HG03457 (cell line): ENCODE measurements at regions not wholly inside any gene's neighbourhood (a gene's known extent, or its start where the extent isn't known, plus 50 kb on each side); places are given as distances from the start of the nearest gene placed in this dataset.
"Not testable (repeated sequence)": the region's sequence is repeated elsewhere in the genome, so short reads cannot be mapped to it uniquely, and the experiment has no call there.

Experiments used
- ATAC-seq: cut with Tn5 transposase; IDR thresholded peaks from one replicate; pipeline ENCODE4 v1.9.1; 2021; ENCODE audit warnings: moderate number of reproducible peaks; ENCODE audit not compliant: unreplicated experiment

- ATAC-seq: no peak
These were observed 468.4 kb downstream of the SUCLG1 start for GRCh38 chr2:83990636-83991035.

DNA sequence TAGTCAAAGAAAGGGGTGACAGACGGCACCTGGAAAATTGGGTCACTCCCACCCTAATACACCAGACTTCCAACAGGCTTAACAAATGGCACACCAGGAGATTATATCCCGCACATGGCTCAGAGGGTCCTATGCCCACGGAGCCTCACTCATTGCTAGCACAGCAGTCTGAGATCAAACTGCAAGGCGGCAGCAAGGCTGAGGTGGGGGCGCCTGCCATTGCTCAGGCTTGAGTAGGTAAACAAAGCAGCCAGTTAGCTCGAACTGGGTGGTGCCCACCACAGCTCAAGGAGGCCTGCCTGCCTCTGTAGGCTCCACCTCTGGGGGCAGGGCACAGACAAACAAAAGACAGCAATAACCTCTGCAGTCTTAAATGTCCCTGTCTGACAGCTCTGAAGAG, 482.5 kb downstream of the SUCLG1 start:
- not testable (repeated sequence) for ATAC-seq

DNA sequence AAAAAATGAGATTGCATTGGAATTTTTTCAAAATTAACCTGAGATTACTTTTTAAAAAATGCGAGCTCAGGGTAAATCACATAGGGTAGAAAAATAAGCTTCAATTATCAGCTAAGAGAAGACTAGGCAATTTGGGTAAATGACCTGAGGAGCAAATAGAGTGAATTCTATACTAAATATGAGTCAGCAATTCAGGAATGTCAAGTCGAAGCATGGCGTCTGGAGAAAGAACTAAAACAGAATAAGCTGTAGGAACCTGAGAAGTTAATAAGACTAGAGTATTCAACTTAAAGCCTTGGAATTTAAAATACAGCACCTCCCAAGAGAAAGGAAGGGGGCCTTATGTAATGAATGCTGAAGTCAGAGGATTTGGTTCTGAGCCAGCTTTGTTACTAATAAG, 487.0 kb downstream of the SUCLG1 start:
- ATAC-seq: no peak

- no peak for ATAC-seq
These were observed 487.5 kb downstream of the SUCLG1 start for GRCh38 chr2:83971547-83971946.

DNA sequence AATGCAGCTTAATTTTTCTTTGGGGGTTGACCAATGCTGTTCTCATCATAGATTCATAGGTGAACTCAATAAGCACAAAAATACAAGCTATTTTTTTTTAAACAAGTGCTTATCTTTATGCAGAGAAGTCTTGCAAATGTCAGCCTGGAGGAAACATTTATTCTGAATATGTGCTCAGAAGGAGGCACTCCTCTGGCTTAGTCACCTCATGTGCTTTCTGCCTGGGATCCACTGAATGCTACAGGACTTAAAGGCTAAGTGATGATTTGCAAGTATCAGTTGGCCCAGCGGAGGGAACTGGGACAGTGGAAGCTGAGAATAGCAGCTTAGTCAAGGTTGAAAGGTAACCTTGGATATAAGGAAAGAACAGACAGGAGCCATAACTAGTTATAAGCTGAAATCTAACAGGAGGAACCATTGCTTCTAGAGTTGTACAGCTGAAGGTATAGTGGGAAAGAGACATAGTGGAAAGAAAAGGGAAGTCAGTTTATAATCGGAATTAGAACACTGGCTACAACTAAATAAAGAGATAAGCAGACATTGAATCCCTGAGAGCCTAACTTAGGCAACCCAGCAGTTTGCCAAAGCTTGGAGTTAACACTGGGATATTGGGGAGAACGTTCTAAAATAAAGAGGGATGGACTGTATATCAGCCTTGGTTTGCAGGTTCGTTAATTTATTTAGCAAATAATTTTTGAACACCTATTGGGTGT, 488.7 kb downstream of the SUCLG1 start:
- ATAC-seq: no peak

GRCh38 chr2:83969085-83969484, 490.0 kb downstream of the SUCLG1 start:
- ATAC-seq: no peak

- ATAC-seq: no peak
These were observed 491.2 kb downstream of the SUCLG1 start for GRCh38 chr2:83967854-83968253.

DNA sequence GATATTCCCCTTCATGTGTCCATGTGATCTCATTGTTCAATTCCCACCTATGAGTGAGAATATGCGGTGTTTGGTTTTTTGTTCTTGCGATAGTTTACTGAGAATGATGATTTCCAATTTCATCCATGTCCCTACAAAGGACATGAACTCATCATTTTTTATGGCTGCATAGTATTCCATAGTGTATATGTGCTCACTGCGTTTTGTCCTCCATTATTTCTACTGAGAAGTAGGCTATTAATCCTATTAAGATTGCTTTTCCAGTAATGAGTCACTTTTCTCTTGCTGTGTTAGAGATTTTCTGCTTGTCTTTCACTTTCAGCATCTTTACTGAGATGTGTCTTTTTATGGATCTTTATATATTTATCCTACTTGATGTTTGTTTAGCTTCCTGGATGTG, 492.1 kb downstream of the SUCLG1 start:
- not testable (repeated sequence) for ATAC-seq

DNA sequence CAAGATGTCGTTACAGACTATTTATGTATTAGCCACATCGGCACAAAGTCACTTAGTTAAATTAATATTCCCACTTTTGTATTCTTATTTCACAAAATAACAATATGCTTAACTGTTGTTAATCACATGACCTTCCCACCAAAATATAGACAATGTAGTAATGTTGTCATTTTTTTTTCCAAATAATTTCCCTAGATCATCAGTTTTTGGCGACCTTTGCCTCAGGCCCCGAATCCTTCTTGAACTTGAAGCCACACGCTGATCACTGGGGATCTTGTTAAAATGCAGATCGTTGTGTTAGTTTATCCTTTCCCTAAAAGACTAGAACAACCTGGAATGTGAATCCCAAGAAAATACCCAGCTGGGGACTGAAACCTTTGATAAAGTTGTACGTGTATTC, 497.6 kb downstream of the SUCLG1 start:
- ATAC-seq: no peak

- no peak for ATAC-seq
These were observed 498.7 kb downstream of the SUCLG1 start for GRCh38 chr2:83960371-83960770.

DNA sequence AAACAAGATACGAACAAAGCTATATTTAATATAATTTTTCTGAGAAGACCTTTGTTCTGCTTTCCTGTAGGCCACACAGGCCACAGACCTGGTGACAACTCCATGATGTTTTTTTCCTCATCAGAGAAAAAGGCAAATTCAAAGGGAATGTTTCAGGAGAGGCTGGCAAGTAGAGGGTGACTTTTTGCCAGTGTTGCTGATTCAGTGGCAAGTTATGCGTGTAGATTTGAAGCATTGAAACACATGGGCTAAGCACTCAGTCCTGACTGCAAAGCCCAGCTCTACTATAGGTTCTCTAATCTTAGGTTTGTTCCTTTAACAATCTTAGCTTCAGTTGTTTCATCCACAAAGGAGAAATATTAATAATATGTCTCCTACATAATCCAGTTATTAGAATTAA, 499.8 kb downstream of the SUCLG1 start:
- no peak for ATAC-seq

DNA sequence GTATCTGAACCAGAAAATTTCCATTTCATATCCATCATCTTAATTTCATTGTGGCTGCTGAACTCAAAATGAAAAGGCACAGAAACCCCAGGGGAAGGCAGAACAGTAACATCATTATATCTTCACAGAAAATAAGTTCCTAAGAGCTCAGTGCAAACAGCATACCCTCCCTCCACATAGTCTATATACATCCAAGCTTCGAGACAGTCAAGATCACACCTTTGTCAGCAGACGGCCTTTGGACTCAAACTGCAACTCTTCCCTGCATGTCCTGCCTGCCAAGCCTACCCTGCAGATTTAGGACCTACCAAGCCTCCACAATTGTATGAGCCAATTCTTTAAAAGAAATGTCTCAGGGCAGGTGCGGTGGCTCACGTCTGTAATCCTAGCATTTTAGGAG, 502.1 kb downstream of the SUCLG1 start:
- no peak for ATAC-seq

DNA sequence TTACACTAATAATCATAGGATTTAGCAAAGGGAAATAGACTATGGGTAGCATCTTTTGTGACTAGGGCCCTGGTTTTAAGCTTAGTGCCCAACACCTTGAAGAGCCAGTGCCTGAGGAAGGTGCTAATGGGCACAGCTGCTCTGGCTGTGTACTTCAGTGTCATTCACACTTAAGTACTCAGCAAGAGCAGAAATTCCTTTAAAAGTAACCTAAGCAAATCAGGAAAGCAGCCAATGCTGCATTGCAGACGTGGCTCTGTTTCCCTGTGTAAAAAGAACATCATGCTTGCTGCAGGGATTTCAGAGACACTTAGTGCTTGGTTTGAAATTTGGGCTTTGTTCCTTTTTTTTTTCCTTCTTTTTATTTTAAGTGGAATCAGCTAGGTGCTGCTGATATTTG, 505.4 kb downstream of the SUCLG1 start:
- ATAC-seq: no peak

DNA sequence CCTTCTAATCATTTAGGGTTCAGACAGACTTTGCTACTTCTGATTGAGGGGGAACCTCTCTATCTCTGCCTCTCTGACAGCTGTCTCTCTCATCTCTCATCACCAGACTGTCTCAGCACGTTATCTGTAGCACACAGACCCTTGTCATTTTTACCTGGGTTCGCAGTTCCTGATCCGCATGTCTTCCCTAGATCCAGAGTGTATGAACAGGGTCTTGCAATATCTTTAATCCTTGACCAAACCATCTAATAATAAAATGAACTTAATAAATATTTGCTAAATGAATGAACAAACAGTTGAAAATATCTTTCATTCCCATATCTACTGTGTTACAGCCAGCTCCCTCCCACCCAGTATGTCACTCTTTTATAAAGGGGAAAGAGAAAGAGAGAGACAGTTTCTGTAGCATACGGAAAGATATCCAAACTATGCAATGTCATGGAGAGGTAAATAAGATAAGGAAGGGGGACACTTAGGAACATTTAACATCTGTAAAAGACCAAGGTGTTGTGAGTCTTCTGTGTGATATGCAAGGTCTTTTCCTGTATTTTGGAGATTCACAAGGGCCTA, 507.6 kb downstream of the SUCLG1 start:
- no peak for ATAC-seq

GRCh38 chr2:83949361-83949760, 509.7 kb downstream of the SUCLG1 start:
- ATAC-seq: no peak

- no peak for ATAC-seq
These were observed 514.9 kb downstream of the SUCLG1 start for GRCh38 chr2:83944191-83944590.

DNA sequence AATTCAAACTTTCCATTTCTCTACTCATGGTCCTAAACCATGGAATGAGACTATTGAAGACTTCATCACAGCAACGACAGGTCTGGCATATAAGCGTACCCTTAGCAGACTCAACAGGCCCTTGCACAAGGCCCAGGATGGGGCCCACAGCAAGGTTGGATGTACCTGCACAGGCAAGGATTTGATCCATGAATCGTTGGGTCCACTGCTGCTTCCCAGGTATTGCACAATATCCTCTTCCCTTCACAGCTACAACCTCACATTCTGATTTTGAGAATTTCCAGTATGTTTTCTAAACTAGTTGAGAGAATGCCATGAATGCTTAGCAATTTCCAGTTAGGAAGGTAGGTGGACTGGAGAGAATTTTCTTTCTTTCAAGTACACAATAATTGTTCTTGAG, 515.8 kb downstream of the SUCLG1 start:
- no peak for ATAC-seq

GRCh38 chr2:83941886-83942285, 517.2 kb downstream of the SUCLG1 start:
- no peak for ATAC-seq

GRCh38 chr2:83933749-83934148, 525.3 kb downstream of the SUCLG1 start:
- no peak for ATAC-seq

DNA sequence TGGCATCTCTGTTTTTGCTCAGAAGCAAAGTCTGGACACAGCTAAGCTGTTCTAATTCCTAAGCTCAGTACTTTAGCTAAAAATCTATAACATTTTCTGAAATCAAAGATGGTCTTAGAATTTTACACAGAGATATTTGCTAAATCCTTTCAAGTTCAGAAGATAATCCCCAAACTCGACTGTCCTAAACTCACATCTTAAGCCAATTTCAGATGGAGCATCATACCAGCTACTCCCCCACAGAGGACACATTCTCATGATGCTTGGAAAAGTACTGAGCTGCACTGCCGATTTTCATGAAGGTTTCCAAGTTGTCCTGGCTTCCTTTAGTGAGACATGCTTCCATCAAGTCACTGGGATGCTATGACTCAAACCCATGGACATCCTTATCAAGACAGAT, 535.5 kb downstream of the SUCLG1 start:
- ATAC-seq: no peak

- ATAC-seq: no peak
These were observed 542.5 kb downstream of the SUCLG1 start for GRCh38 chr2:83916559-83916958.

DNA sequence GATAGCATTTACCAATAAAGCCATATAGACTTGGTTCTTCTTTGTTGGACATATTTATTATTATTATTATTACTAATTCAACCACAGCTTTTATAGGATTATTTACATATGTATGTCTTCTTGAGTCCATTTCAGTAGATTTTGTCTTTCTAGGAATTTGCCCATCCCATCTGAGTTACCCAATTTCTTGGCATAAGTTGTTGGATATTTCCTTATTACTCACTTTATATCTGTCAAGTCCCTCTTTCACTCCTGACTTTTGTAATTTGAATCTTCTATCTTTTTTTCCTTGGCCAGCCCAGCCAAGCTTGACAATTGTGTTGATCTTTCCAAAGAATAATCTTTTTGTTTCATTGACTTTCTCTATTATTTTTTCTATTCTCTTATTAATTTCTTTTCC, 543.7 kb downstream of the SUCLG1 start:
- no peak for ATAC-seq

- ATAC-seq: no peak
These were observed 550.3 kb downstream of the SUCLG1 start for GRCh38 chr2:83908750-83909149.
